GM19239 (cell line): ENCODE measurements at regions not wholly inside any gene's neighbourhood (a gene's known extent, or its start where the extent isn't known, plus 50 kb on each side); places are given as distances from the start of the nearest gene placed in this dataset.

Experiments
- DNase-seq: peaks from one replicate; pipeline ENCODE4 v3.0.0; 2011; ENCODE audit warnings: low spot score; ENCODE audit not compliant: insufficient read length
- FAIRE-seq: peaks from 2 replicates; lab custom pipeline; 2011; peaks lifted over from hg19 to GRCh38; lab: Jason Lieb, UNC

- FAIRE-seq (no peak), DNase-seq (no peak)
Observed at GRCh38 chrX:8971116-8971515, 62.8 kb downstream of the FAM9B start.

- DNase-seq (no peak), FAIRE-seq (no peak)
Observed at GRCh38 chrX:8969378-8969777, 64.5 kb downstream of the FAM9B start.

- DNase-seq (no peak), FAIRE-seq (no peak)
Observed at GRCh38 chrX:8967461-8967860, 66.5 kb downstream of the FAM9B start.

- FAIRE-seq (no peak), DNase-seq (no peak)
Observed at GRCh38 chrX:8960957-8961468, 72.9 kb downstream of the FAM9B start.

GRCh38 chrX:8955511-8955910, 78.4 kb downstream of the FAM9B start:
- FAIRE-seq (no peak), DNase-seq (no peak)

GRCh38 chrX:8946563-8946962, 87.4 kb downstream of the FAM9B start:
- DNase-seq (no peak), FAIRE-seq (no peak)

- DNase-seq (no peak), FAIRE-seq (no peak)
Observed at GRCh38 chrX:8939322-8939721, 94.6 kb downstream of the FAM9B start.

GRCh38 chrX:8927701-8928100, 106.2 kb downstream of the FAM9B start:
- no peak for FAIRE-seq
- DNase-seq = no peak

GRCh38 chrX:8927066-8927635, 106.8 kb downstream of the FAM9B start:
- FAIRE-seq (no peak), DNase-seq (no peak)

GRCh38 chrX:8921615-8922014, 112.3 kb downstream of the FAM9B start:
- FAIRE-seq (no peak), DNase-seq (no peak)

GRCh38 chrX:8919801-8920200, 114.1 kb downstream of the FAM9B start:
- no peak for DNase-seq
- FAIRE-seq = no peak

GRCh38 chrX:8916697-8917096, 115.5 kb upstream of the FAM9A start:
- FAIRE-seq (no peak), DNase-seq (no peak)

- no peak for DNase-seq
- no peak for FAIRE-seq
Observed at GRCh38 chrX:8914681-8915080, 113.5 kb upstream of the FAM9A start.

- no peak for FAIRE-seq
Observed at GRCh38 chrX:8913655-8914409, 112.6 kb upstream of the FAM9A start.

GRCh38 chrX:8907688-8908087, 106.5 kb upstream of the FAM9A start:
- no peak for DNase-seq
- no peak for FAIRE-seq

More at GRCh38 chrX:8913655-8914409, 112.6 kb upstream of the FAM9A start:
- DNase-seq = no peak

- FAIRE-seq = no peak
- DNase-seq = no peak
Observed at GRCh38 chrX:8906299-8906938, 105.2 kb upstream of the FAM9A start.

GRCh38 chrX:8897259-8897658, 96.1 kb upstream of the FAM9A start:
- DNase-seq = no peak
- FAIRE-seq = no peak

- FAIRE-seq (no peak), DNase-seq (no peak)
Observed at GRCh38 chrX:8890794-8891193, 89.6 kb upstream of the FAM9A start.

- DNase-seq (no peak), FAIRE-seq (no peak)
Observed at GRCh38 chrX:8887004-8887403, 85.8 kb upstream of the FAM9A start.

- DNase-seq = no peak
- peak; percentile 48 for FAIRE-seq
Observed at GRCh38 chrX:8879750-8880149, 78.6 kb upstream of the FAM9A start.

GRCh38 chrX:8873956-8874355, 72.8 kb upstream of the FAM9A start:
- DNase-seq (no peak), FAIRE-seq (no peak)
